NCI-H2029 (cell line): ENCODE measurements at regions not wholly inside any gene's neighbourhood (a gene's known extent, or its start where the extent isn't known, plus 50 kb on each side); places are given as distances from the start of the nearest gene placed in this dataset.
"Not testable (repeated sequence)": the region's sequence is repeated elsewhere in the genome, so short reads cannot be mapped to it uniquely, and the experiment has no call there.

Experiments used
- DNase-seq: peaks from one replicate; lab custom pipeline; 2025; lab: John Stamatoyannopoulos, UW

DNA sequence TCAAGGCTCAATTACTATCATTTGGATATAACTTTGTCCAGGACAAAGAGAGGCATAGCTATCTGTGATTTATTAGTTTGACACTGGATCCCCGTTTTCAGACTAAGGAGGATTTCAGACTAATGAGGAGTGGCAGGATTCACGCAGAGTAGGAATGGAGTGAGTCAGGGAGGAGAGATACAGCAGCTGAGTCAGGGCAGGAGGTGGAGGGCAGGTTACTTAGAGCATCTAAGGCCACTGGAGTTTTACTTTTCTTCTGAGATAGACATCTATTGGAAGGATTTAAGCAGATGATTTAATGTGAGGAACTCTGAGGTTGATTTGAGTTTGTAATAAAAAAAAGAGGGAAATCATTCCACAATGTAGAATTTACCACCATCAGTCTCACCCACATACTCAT lies 110.6 kb downstream of the RPIA start:
- DNase-seq: not testable (repeated sequence)

DNA sequence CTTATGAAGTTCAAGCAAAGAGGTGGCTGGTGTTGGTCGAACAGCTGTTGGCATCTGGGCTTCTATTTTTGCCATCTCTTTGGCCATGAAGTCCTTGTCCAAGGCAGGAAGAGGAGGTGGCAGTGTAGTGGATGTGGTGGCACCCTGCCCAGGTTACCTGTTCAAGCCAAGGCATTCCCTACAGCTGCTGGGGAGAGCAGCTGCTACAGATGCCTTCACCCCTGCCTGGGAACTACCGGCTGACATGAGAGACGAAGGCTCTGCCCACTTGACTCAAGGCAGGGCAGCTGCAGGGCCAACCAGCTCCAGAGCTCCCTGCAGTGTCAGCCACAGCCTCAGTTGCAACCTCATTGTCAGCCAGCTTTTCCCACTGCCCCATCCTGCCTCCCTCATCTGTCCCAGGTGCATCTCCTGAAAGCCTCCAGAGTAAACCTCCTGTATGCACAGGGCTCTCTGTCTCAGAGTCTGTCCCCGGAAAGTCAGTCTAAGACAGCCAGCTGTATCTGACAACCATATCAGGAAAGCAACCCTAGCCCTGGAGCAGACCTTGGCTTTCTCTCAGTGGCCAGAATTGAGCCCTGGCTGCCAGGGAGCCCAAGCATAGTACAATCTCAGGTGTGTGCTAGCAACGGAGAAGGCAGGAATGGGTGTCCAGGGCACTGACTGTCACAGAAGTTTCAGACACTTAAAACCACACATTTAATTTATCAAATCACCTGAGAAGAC lies 115.9 kb downstream of the RPIA start:
- DNase-seq: peak; percentile 72

DNA sequence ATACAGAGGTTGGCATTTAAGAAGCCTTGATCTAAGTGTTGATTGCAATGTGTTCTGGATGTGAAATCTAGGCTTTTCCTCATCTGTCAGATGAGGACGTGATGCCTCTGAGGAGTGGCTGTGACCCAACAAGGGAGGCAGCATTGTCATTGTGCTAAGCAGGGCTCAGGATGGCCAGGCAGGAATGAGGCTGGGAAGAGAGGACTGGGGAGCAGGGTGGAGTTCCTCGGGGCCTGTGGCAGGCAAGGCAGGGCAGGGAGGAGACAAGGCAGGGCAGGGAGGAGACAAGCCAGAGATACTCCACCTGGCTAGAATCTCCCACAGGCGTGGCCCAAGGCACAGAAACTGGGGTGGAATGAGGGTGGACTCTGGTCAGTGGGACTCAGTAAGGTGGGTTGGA lies 116.6 kb downstream of the RPIA start:
- DNase-seq: no peak

GRCh38 chr2:88808652-88809051 lies 117.2 kb downstream of the RPIA start:
- no peak for DNase-seq

DNA sequence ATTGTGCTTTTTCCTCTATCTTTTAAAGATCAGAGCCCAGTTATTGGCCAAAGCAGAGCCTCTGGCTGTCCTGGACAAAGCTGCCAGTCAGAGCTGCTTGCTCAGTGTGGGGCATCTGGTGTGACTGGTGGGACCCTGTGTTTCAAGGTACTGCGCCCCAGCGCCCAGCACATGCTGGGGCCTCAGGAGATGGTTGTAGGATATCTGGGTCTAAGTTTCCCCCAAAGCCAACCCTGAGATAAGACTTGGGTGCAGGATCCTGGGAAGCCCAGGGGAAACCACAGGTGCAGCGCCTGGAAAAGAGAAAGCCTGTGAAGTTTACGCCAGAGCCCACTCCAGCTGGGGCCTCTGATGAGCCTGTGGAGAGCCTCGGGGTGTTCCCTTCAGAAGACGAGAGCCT lies 117.7 kb downstream of the RPIA start:
- DNase-seq: no peak

DNA sequence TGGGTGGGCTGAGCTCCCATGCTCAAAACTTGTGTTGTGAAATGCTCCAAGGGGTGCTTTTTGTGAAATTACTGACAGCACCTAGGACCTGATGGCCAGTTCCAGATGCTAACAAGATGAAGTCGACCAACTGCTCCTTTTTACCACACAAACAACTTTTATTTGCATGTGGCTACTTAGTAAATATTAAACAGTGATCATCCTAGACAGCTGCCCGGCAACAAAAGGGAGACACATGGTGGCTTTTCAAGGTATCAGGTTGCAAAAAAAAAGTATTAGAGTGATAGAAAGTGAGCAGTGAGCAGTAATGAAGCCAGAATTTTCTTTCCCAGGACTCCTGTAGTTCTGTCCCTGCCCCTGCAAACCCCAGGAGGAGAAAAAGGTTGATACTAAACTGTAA lies 118.5 kb downstream of the RPIA start:
- DNase-seq: no peak

DNA sequence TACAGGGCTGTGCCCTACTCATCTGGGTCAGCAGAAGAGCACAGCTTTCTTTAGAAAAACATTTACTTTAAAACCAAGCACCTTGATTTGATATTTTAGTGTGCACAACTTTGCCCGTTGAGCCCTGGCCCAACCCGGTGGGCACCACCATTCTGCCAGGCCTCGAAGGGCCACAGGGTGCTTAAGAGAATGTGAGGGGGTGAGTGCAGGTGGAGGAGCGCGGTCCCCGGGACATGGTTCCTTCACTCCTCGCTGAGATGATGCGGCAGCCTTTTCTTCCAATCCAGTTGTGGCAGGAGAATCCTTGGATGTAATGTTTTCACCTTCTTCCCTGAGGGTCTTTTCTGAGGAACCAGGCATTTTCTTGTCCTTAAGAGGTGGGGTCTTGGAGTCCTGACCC lies 119.0 kb downstream of the RPIA start:
- DNase-seq: no peak

DNA sequence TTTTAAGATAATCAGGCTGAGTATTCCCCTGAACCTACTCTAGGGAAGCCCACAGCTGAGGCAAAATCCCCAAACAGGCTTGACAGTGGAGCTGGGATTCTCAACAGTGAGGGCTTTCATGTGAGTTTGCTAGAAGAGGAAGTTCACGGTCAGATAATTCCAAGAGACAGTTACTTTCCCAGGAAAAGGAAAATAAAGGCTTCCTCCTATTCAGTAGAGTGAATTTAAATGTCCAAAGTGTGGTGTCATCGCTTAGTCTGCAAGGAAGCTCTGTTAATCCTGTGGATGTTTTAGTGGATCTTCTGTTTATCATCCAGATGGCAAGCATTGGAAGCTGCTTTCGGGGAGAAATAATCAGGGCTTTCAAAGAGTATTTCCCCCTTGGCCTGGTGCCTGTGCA lies 119.8 kb downstream of the RPIA start:
- DNase-seq: no peak

GRCh38 chr2:88811681-88812080 lies 120.2 kb downstream of the RPIA start:
- no peak for DNase-seq

GRCh38 chr2:88813612-88814011 lies 122.1 kb downstream of the RPIA start:
- DNase-seq: no peak

DNA sequence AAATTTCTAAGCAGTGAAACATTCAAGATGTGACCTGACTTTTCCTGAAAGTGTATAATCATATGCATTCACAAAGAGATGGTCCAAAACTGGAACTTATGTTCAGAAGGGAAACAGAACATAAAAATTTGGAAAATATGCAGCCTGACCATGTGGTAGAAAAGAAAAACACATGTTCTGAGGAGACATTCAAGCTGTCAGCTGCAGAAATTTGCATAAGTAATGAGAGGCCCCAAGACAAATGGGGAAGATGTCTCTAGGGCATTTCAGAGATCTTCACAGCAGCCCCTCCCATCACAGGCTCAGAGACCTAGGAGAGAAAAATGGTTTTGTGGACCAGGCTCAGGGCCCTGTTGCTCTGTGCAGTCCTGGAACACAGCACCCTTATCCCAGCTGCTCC lies 123.8 kb downstream of the RPIA start:
- DNase-seq: no peak

GRCh38 chr2:88815697-88816096 lies 124.2 kb downstream of the RPIA start:
- DNase-seq: no peak

GRCh38 chr2:88818381-88818780 lies 126.9 kb downstream of the RPIA start:
- no peak for DNase-seq

GRCh38 chr2:88824951-88825350 lies 133.5 kb downstream of the RPIA start:
- no peak for DNase-seq

DNA sequence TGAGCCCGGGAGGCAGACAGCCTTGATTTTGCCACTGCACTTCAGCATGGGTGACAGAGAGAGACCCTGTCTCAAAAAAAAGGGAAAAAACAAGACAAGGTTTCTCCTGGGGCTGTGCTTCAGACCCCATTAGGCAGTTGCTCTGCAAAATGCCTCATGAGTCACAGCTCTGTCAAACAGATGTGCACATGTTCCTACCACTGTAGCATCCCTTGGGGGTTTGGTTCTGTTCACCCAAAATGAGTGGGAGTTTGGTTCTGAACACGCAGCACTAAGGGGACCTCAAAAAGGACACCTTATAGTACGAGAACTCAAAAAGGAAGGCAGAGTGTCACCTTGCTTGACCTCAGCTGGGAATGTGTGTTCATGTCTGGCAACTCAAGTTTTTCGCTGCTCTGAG lies 134.9 kb downstream of the RPIA start:
- DNase-seq: no peak

GRCh38 chr2:88827821-88828220 lies 136.3 kb downstream of the RPIA start:
- DNase-seq: no peak

DNA sequence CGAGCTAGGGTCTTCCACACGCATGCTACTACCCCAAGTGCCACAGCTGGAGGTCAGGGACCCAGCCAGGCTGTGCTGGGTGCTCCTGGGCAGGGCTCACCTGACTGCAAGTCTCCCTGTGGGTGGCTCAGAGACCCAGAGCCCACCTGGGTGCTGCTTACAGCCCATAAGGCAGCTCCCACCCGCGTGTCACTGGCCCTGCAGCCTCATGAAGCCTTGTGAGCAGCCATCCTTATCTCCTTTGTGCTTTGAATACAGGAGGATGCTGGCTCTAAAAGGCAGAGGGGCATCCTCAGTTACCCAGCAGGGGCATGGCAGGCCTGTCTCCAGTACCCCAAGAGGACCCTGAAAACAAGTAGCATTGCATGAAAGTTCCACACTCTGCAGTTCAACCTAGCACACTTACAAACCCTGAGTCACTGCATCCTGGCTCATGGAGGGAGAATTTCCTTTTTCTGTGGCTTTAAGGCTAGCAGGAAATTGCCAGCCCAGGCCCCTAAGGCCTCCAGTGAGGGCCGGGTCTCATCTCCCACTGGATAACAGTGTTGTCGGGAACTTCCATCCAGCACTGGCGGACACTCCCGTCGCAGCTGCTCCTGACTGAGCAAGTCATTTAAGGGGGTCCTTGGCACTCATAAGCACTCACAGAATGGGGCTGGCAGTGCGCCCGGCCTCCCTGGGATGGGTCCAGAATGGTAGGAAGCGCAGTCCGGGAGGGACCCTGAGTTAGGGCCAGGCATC lies 137.1 kb downstream of the RPIA start:
- no peak for DNase-seq

DNA sequence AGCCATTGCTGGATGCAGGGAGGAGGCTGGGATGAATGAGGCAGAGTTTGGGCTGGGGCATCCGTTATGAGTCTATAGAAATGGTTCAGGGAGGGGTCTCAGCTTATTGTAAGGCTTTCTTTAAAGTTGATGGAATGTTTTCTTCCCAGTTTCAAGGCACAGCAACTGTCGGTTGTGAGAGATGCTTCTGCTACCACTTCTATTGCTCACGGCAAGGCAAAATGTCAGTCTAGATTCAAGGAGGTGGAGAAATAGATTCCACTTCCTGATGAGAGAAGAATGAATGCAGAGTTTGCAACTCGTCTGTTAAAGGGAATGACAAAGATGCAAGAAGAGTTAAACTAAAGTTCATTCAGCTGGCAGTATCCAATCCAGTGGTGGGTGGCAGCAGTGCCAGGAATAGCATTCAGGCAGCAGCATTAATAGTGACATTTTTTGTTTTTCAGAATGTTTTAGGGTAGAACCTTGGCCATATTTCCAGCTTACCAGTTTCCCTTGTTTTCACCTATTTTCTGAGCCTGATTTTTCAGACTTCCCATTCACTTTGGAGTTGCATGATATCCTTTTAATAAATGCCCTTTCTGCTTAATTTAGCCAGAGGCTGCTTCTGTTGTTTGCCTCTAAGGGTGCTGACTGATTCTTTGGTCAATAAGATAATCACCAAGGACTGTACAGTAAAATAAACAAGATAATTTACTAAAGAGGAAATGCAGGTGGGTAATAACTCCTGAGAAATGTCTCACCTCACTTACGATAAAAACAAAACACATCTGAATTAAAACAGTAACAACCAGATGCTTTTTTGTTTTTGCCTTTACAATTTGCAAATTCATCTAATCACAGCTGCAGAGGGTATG lies 138.4 kb downstream of the RPIA start:
- no peak for DNase-seq

- no peak for DNase-seq
These were observed 139.8 kb downstream of the RPIA start for GRCh38 chr2:88831071-88831791.

GRCh38 chr2:88831792-88832248 lies 140.3 kb downstream of the RPIA start:
- DNase-seq: no peak

DNA sequence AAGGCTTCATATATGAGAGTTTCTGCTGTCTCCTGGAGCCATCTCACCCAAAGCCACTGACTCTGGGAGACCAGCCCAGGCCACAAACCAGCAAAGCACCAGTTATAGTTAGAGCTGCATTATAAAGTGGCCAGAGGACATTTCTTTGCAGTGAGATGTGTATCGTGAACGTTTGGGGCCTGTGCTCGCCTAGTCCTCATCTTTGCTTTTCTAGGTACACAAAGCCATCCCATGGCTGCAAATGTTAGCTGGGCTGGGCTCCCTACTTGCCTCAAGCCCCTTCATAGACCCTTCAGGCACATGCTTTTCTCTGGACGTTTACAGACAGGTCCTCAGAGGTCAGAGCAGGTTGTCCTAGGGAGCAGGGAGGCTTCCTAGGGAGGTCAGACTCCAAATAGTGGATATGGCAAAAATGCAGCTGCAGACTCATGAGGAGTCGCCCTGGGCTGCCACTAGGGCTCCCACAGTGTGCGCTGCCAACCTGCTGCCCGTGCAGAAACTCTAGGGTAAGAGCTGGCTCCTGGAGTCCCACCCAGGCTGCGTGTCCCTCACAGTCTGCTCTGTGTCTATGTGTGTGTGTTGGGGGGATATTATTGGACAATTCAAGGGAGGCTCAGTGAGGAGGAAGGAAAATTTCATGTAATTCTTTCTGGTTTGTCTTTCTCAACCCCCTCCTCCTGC lies 141.0 kb downstream of the RPIA start:
- DNase-seq: no peak
